ENCODE measurements at regions not wholly inside any gene's neighbourhood (a gene's known extent, or its start where the extent isn't known, plus 50 kb on each side); places are given as distances from the start of the nearest gene placed in this dataset.

DNA sequence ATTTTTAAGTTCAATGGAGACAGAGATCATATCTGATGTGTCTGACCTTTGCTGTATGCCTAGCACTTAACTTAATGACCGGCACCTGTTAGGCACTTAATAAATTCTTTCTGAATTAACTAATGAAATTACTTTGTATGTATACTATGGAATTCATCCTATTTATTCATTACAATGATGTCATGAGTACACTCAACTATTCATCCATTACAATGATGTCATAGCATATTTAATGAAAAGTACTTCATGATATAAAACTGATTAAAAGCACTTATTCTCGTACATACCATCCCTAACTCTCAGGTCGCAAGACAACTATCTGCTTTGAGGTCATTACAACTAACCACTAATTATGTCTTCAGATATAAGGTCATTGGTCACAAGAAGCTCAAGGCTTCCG lies 1131.6 kb downstream of the DTWD2 start:
- ATAC-seq (no peak), DNase-seq (ENCODE audit: low read depth in 1 of 2, low spot score in 1 of 2) (no peak), FAIRE-seq (no peak)
- ChIA-PET POLR2A (no interaction called here), CTCF (no interaction called here)
- H3K9me3 ChIP-seq, result 0 out of 3 replicates have a peak, but pooled peaks cover 3% of the 10 kb centered on the region
- WGBS (ENCODE audit: missing lambda C conversion rate), result 9% methylated on average over 4 of the region's 4 CpGs
- no peak overlapping the region for H3K4me3 ChIP-seq
- no peak for TF ChIP-seq HOXB5 (CRISPR knock-in tag; IDR thresholded peaks at IDR 0.05)
- TF ChIP-seq CBX2 (IDR thresholded peaks at IDR 0.05; ENCODE audit: borderline replicate concordance, low read depth), result no peak
- TF ChIP-seq POLR2A (IDR thresholded peaks at IDR 0.05; ENCODE audit: low read length), result no peak
- no peak for TF ChIP-seq EP300 (IDR thresholded peaks at IDR 0.05)
- TF ChIP-seq, protein P1, sequence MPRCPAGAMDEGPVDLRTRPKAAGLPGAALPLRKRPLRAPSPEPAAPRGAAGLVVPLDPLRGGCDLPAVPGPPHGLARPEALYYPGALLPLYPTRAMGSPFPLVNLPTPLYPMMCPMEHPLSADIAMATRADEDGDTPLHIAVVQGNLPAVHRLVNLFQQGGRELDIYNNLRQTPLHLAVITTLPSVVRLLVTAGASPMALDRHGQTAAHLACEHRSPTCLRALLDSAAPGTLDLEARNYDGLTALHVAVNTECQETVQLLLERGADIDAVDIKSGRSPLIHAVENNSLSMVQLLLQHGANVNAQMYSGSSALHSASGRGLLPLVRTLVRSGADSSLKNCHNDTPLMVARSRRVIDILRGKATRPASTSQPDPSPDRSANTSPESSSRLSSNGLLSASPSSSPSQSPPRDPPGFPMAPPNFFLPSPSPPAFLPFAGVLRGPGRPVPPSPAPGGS (IDR thresholded peaks at IDR 0.05), result no peak
- no peak overlapping the region for H3K4me2 ChIP-seq
- no peaks in the 10 kb centered on the region for H3K4me1 ChIP-seq
- H3K27ac ChIP-seq, result no peak overlapping the region

DNA sequence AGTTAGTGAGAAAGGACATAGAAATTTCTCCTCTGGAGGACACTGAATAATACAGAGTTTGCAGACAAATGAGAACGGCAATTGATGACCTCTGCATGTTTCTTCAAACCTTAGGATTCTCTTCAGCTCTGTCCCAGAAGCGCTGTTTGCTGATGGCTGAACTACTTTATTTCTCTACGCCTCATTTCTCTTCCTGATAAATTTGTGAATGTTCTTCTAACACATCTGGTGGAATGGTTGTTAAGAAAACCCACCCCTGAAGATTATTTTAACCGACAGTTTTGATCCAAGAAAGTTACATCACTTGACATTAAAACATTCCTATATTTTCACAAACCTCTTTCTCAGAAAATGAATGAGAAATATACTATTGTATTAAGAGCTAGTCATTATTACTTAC lies 1150.6 kb downstream of the DTWD2 start:
- WGBS (ENCODE audit: missing lambda C conversion rate), result 10% methylated on average over 4 of the region's 4 CpGs
- FAIRE-seq, result no peak
- no peaks in the 10 kb centered on the region for H3K4me1 ChIP-seq
- TF ChIP-seq FOSL2 (IDR thresholded peaks at IDR 0.05), result no peak
- TF ChIP-seq FOSL2 (CRISPR knock-in tag; IDR thresholded peaks at IDR 0.05), result no peak
- TF ChIP-seq ZSCAN20 (CRISPR knock-in tag; IDR thresholded peaks at IDR 0.05), result no peak
- no peak for TF ChIP-seq EHF (CRISPR knock-in tag; IDR thresholded peaks at IDR 0.05)
- TF ChIP-seq EP300 (IDR thresholded peaks at IDR 0.05), result no peak
- no peak for TF ChIP-seq CHD4 (IDR thresholded peaks at IDR 0.05; ENCODE audit: borderline replicate concordance)
- TF ChIP-seq POLR2AphosphoS2 (conservative IDR thresholded peaks at IDR 0.05; ENCODE audit: low read length), result no peak
- TF ChIP-seq, protein P1 (IDR thresholded peaks at IDR 0.05), result no peak
- TF ChIP-seq RFX5 (IDR thresholded peaks at IDR 0.05), result no peak
- TF ChIP-seq KDM5A (IDR thresholded peaks at IDR 0.05), result no peak
- no peak for TF ChIP-seq ESRRA (IDR thresholded peaks at IDR 0.05; ENCODE audit: borderline replicate concordance, low read length)
- no peak for ATAC-seq
- CTCF ChIA-PET, result no interaction called here
- H3K4me2 ChIP-seq, result no peak overlapping the region
- no peaks in the 10 kb centered on the region for H3K9me3 ChIP-seq
- no peak for DNase-seq (ENCODE audit: low read depth in 1 of 2, low spot score in 1 of 2)
- POLR2A ChIA-PET, result no interaction called here
- H3K4me3 ChIP-seq, result no peak overlapping the region
- no peak overlapping the region for H3K27ac ChIP-seq

DNA sequence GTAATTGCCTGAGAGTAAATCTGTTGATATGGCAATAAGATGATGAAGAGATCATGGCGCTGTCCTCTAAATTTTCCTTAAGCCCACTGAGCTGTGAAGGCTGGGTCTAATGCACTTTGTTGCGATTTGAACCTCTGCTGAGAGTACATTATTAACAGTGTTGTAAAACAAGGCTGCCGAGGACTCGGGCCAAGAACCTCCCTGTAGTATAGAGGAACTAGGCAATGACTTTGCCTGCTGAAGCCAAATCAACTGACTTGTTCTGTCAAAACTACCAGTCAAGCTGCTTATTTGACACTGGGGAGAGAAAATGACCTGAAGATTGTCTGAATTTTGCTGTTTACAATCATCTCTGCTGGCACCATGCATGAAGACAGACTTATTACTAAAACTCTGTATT lies 1154.7 kb downstream of the DTWD2 start:
- CTCF ChIA-PET, result no interaction called here

DNA sequence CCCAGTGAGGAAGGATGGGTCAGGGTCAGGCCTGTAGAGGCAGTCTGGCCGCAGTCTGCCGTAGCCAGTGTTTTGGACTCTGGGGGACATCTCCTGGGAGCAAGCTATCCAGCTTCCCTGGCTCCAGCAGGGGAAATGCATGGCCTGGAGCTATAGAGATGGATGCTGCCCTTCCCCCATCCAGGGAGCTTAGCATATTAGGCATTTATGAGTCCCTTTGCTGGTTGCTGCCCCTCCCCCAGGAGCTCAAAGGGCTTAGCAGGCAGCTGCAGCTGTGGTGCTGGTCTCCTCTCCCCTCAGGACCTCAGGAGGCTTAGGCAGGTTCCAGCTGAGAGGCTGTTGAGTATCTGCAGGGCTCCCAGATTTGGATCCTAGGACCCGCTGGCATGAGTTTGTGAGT lies 1158.7 kb downstream of the DTWD2 start:
- CTCF ChIA-PET, result no interaction called here
- ATAC-seq (no peak), FAIRE-seq (no peak), DNase-seq (ENCODE audit: low read depth in 1 of 2, low spot score in 1 of 2) (no peak)
- no peak overlapping the region for H3K4me3 ChIP-seq
- 0% methylated on average over 1 of the region's 3 CpGs for WGBS (ENCODE audit: missing lambda C conversion rate)
- POLR2A ChIA-PET, result no interaction called here
- no peak overlapping the region for H3K27ac ChIP-seq
- no peaks in the 10 kb centered on the region for H3K4me1 ChIP-seq
- H3K4me2 ChIP-seq, result no peak overlapping the region
- H3K9me3 ChIP-seq, result no peaks in the 10 kb centered on the region; the same call in 2 of the 3 replicates
- no peak for TF ChIP-seq CEBPB (IDR thresholded peaks at IDR 0.05)
- no peak for TF ChIP-seq KDM1A (IDR thresholded peaks at IDR 0.05; ENCODE audit: low read depth)
- no peak for TF ChIP-seq HOXA7 (CRISPR knock-in tag; IDR thresholded peaks at IDR 0.05)
- TF ChIP-seq ZFP36 (IDR thresholded peaks at IDR 0.05; ENCODE audit: borderline replicate concordance, partially characterized antibody), result no peak
- no peak for TF ChIP-seq RARB (CRISPR knock-in tag; IDR thresholded peaks at IDR 0.05)
- TF ChIP-seq EHMT2 (IDR thresholded peaks at IDR 0.05; ENCODE audit: low read depth), result no peak
- TF ChIP-seq NFE2L2 (conservative IDR thresholded peaks at IDR 0.05; ENCODE audit: low read length), result no peak
- TF ChIP-seq, protein P2, sequence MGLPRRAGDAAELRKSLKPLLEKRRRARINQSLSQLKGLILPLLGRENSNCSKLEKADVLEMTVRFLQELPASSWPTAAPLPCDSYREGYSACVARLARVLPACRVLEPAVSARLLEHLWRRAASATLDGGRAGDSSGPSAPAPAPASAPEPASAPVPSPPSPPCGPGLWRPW (IDR thresholded peaks at IDR 0.05), result no peak
- TF ChIP-seq, protein P3, sequence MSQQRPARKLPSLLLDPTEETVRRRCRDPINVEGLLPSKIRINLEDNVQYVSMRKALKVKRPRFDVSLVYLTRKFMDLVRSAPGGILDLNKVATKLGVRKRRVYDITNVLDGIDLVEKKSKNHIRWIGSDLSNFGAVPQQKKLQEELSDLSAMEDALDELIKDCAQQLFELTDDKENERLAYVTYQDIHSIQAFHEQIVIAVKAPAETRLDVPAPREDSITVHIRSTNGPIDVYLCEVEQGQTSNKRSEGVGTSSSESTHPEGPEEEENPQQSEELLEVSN (IDR thresholded peaks at IDR 0.05; ENCODE audit: borderline replicate concordance, low read depth), result no peak
- no peak for TF ChIP-seq POLR2A (IDR thresholded peaks at IDR 0.05; ENCODE audit: low read length)
- TF ChIP-seq HDAC2 (IDR thresholded peaks at IDR 0.05), result no peak
- no peak for TF ChIP-seq SMC3 (IDR thresholded peaks at IDR 0.05)
- no peak for TF ChIP-seq TFCP2L1 (CRISPR knock-in tag; IDR thresholded peaks at IDR 0.05)
- TF ChIP-seq CHD2 (IDR thresholded peaks at IDR 0.05; ENCODE audit: low read length, partially characterized antibody), result no peak
- no peak for TF ChIP-seq FOSB (CRISPR knock-in tag; IDR thresholded peaks at IDR 0.05)
- TF ChIP-seq RCOR1 (IDR thresholded peaks at IDR 0.05; ENCODE audit: low read depth, low read length), result no peak

More for the DNA sequence above, 1154.7 kb downstream of the DTWD2 start:
- WGBS (ENCODE audit: missing lambda C conversion rate), result 13% methylated on average over 4 of the region's 4 CpGs
- Histone ChIP-seq H3K9me3 (no peaks in the 10 kb centered on the region; the same call in 2 of the 3 replicates), H3K4me2 (no peak overlapping the region), H3K27ac (no peak overlapping the region), H3K4me3 (no peak overlapping the region), H3K4me1 (no peaks in the 10 kb centered on the region)
- no peak for TF ChIP-seq NFE2L2 (conservative IDR thresholded peaks at IDR 0.05; ENCODE audit: low read length)
- TF ChIP-seq, protein P4, sequence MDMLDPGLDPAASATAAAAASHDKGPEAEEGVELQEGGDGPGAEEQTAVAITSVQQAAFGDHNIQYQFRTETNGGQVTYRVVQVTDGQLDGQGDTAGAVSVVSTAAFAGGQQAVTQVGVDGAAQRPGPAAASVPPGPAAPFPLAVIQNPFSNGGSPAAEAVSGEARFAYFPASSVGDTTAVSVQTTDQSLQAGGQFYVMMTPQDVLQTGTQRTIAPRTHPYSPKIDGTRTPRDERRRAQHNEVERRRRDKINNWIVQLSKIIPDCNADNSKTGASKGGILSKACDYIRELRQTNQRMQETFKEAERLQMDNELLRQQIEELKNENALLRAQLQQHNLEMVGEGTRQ (IDR thresholded peaks at IDR 0.05), result no peak
- TF ChIP-seq, protein P5, sequence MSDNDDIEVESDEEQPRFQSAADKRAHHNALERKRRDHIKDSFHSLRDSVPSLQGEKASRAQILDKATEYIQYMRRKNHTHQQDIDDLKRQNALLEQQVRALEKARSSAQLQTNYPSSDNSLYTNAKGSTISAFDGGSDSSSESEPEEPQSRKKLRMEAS (IDR thresholded peaks at IDR 0.05), result no peak
- no peak for ATAC-seq
- DNase-seq (ENCODE audit: low read depth in 1 of 2, low spot score in 1 of 2), result no peak
- POLR2A ChIA-PET, result no interaction called here
- no peak for FAIRE-seq
